ENCODE measurements at regions not wholly inside any gene's neighbourhood (a gene's known extent, or its start where the extent isn't known, plus 50 kb on each side); places are given as distances from the start of the nearest gene placed in this dataset.

- TF ChIP-seq CTCF (conservative IDR thresholded peaks at IDR 0.05; ENCODE audit: low read depth in 2 of 2), result no peak
- TF ChIP-seq EZH2 (IDR thresholded peaks at IDR 0.05; ENCODE audit: low read depth, unreplicated experiment), result no peak
- no peak for TF ChIP-seq POLR2AphosphoS5 (IDR thresholded peaks at IDR 0.05; ENCODE audit: low read depth)
- TF ChIP-seq JUNB (IDR thresholded peaks at IDR 0.05; ENCODE audit: unreplicated experiment), result no peak
- TF ChIP-seq CREB1 (CRISPR knock-in tag; IDR thresholded peaks at IDR 0.05; ENCODE audit: low read depth), result no peak
- TF ChIP-seq STAT1 (IDR thresholded peaks at IDR 0.05; ENCODE audit: unreplicated experiment), result no peak
- TF ChIP-seq EZH2phosphoT487 (IDR thresholded peaks at IDR 0.05; ENCODE audit: unreplicated experiment), result no peak
Observed at GRCh38 chr20:39333211-39333610, 371.1 kb downstream of the DHX35 start.
